NCI-H526 (cell line): ENCODE measurements at regions not wholly inside any gene's neighbourhood (a gene's known extent, or its start where the extent isn't known, plus 50 kb on each side); places are given as distances from the start of the nearest gene placed in this dataset.

Source experiments
- DNase-seq, 2 experiments: peaks; one replicate each; lab custom pipeline; 2025; lab: John Stamatoyannopoulos, UW

DNA sequence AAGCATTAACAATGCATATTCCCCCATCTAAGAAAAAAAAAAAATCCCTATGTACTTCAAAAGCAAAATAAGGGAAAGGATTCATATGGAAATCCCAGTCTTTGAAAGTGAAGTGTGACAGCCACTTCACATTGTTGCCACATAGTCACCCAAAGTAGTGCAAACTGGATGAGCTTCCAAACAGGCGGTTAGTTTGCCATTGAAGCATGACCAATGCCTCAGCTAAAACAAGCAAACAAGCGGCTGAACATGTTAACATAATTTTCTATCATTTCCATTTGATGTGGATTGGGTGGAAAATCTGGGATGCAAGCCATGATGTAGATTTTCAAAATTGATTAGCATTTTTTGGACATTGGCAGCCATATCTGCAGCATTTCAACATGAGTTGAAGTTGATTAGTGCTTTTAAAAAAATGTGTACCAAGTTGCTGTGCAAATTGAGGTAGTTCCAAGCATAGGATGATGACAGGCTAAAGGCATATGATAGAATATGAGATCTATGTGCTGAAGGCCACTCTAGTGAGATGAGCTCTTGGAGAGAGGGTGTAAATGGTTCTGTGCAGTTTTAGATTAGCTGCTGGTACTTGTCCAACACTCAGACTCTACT, 405.2 kb downstream of the NR2F2 start:
- peak; percentile 4 to 37 for DNase-seq

- no peak for DNase-seq
Measured at GRCh38 chr15:96736384-96736783, 405.9 kb downstream of the NR2F2 start.

GRCh38 chr15:96737408-96737807, 406.9 kb downstream of the NR2F2 start:
- DNase-seq = no peak

DNA sequence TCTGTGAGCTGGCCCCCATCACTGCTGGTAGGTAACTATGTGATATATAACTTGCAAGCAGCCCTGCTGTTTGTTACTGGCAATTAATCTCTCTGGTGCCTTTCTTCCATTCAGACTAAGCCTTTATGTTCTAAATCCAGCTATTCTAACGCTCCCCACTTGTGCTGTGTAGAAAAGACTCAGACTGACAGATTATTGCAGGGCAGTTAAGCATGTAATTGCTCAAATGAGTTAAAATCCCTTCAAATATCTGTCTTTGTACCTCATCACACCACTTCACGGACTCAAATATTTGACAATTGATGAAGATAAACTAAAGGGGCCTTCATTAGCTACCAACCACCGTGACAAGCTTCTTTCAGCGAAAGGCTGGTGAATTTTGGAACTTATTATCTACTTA, 416.2 kb downstream of the NR2F2 start:
- DNase-seq = no peak

DNA sequence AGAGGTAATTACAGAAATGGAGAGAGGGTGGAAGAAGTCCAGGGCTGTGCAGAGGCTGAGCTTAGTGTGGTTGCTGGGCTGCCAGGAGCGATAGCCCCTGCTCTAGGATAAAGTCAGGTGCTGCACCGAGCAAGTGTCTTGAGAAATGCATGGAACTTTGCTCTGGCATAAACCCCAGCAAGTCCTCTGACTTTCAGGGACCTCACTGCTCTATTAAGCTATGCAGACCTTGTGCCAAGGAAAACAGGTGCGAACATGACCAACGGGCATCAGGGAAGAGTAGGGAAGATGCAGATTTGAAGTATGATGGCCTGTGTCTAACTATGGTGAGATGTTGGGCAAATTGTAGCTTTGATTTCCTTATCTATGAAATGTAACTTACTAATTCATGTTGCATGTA, 416.8 kb downstream of the NR2F2 start:
- DNase-seq = no peak

DNA sequence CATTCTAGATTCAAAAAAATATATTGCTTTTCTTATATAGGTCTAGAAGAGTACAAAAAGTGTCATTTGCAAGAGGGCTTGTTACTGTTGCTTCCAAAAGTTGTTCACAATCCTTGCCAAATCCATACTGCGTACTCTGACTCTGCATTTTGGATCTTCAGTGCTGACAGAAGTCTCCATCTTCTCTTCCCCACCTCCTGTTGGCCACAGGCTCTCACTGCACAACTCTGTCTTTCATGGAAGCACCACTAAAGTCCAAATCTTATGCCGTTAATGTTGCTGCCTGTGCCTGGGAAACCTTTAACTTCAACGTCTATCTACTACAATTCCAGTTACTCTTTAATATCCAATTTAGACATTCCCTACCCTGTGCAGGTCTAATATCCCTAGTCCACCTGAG, 419.9 kb downstream of the NR2F2 start:
- no peak for DNase-seq

- no peak for DNase-seq
Measured at GRCh38 chr15:96756146-96756545, 425.6 kb downstream of the NR2F2 start.

- DNase-seq = no peak
Measured at GRCh38 chr15:96756656-96757055, 426.2 kb downstream of the NR2F2 start.

DNA sequence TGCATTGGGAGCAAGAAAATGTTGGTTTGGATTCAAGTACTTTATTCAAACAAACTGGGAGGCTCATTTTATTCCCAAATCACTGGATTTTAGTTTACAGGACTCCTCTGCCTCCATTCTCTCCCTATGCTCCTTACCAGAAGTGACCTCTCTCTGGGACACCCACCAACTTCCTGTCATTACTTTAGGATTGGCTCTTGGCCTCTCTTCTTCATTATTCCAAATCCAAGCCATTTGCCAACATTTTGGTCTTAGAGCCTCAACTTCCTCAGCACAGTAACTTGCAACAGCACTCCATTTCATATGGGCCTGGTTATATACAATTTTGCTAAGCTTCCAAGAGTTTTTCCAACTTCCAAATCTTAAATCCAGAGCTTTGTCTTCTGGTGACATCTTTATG, 432.1 kb downstream of the NR2F2 start:
- DNase-seq = no peak

- no peak for DNase-seq
Measured at GRCh38 chr15:96764501-96764900, 434.0 kb downstream of the NR2F2 start.

GRCh38 chr15:96764946-96765345, 434.4 kb downstream of the NR2F2 start:
- DNase-seq = no peak

- DNase-seq = no peak
Measured at GRCh38 chr15:96766366-96766765, 435.9 kb downstream of the NR2F2 start.

GRCh38 chr15:96767703-96768434, 437.4 kb downstream of the NR2F2 start:
- no peak for DNase-seq

DNA sequence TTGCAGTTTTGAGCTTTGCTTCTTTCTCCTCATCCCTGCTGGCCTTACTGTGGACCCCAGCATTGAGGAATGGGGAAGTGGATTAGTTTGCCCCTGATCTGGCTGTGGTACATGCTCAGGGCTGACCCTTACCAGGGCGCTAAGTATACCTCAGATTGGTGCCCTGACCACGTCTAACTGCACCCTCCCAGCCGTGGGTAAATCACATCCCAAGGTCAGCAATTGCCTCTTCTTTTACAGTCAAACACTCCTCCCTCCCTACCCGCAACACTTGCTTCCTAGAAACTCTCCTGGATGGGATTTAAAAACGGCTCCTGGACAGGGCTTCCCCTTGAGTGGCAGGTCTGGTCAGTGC, 437.9 kb downstream of the NR2F2 start:
- no peak for DNase-seq

- DNase-seq = no peak
Measured at GRCh38 chr15:96771035-96771434, 440.5 kb downstream of the NR2F2 start.

- DNase-seq = no peak
Measured at GRCh38 chr15:96774216-96774615, 443.7 kb downstream of the NR2F2 start.

GRCh38 chr15:96783746-96784145, 453.2 kb downstream of the NR2F2 start:
- DNase-seq = no peak

GRCh38 chr15:96790004-96790403, 459.5 kb downstream of the NR2F2 start:
- DNase-seq = no peak

- DNase-seq = no peak
Measured at GRCh38 chr15:96792216-96792615, 461.7 kb downstream of the NR2F2 start.

GRCh38 chr15:96796841-96797240, 466.3 kb downstream of the NR2F2 start:
- no peak for DNase-seq

GRCh38 chr15:96801576-96802150, 471.2 kb downstream of the NR2F2 start:
- DNase-seq = no peak

- DNase-seq = no peak
Measured at GRCh38 chr15:96802611-96803255, 472.2 kb downstream of the NR2F2 start.

GRCh38 chr15:96804754-96805153, 474.3 kb downstream of the NR2F2 start:
- DNase-seq = no peak
